TTC549 (cell line): ENCODE measurements at regions not wholly inside any gene's neighbourhood (a gene's known extent, or its start where the extent isn't known, plus 50 kb on each side); places are given as distances from the start of the nearest gene placed in this dataset.
"Not testable (repeated sequence)": the region's sequence is repeated elsewhere in the genome, so short reads cannot be mapped to it uniquely, and the experiment has no call there.

Experiments
- FAIRE-seq: peaks from 2 replicates; lab custom pipeline; 2012; peaks lifted over from hg19 to GRCh38; lab: Jason Lieb, UNC

GRCh38 chr14:44613061-44613712, 106.1 kb upstream of the FSCB start:
- no peak for FAIRE-seq

GRCh38 chr14:44612002-44612401, 104.9 kb upstream of the FSCB start:
- FAIRE-seq = no peak

GRCh38 chr14:44609876-44610510, 102.9 kb upstream of the FSCB start:
- FAIRE-seq = no peak

DNA sequence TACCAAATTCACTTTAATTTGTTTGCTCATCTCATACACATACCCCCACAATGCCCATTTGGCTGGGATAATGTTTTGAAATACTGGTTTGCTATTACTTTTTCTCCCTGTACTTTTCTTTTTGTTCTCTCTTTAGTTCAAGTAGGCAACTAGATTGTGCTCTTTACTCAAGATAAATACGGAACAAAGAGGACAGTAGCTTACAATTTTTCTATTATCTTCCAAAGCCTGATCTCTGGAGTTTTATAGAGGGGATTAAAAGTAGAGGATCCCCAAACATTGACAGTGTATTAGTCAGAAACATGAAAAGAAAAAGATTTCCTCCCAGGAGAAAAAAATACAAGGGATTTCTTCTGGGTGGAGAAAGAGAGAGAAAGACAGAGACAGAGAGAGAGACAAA, 102.1 kb upstream of the FSCB start:
- no peak for FAIRE-seq

DNA sequence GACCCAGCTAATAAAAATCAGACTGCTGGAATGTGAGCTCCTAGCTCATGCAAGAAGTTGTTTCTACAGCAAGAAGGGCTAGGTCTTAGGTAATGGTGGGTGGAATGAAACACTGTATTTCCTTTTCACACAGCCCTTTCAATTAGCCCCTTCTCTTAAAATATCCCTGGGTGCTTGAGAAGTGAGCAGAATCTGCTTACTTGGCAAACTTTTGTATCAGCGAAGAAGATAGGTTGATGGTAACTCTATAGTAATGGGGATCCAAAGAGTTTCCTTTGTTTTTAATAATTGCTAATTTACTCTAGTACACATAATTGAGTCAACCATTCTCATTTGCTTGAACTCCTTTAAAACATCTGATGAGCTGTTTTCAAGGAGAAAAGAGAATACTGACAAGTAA, 100.6 kb upstream of the FSCB start:
- no peak for FAIRE-seq

GRCh38 chr14:44606576-44606975, 99.5 kb upstream of the FSCB start:
- no peak for FAIRE-seq

- FAIRE-seq = not testable (repeated sequence)
Measured at GRCh38 chr14:44601266-44601665, 94.2 kb upstream of the FSCB start.

GRCh38 chr14:44589180-44589579, 82.1 kb upstream of the FSCB start:
- FAIRE-seq = no peak

DNA sequence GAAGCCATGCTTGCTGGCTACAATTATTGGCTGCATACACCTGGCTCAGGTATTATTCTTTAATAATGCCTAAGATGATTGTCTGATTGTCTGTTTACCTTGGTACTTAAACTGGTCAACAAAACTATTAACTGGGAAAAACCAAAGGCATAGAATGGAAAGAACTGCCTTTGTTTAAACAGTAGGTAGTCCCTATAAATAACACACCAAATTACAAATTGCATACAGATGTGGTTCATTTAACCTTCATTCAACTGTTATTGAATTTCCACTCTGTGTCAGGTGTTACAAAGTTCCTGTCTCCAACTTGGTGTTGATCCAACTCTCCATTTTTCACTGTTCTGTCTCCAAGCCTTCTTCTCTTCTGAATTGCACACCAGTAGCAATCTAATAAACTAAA, 79.8 kb upstream of the FSCB start:
- FAIRE-seq = no peak

DNA sequence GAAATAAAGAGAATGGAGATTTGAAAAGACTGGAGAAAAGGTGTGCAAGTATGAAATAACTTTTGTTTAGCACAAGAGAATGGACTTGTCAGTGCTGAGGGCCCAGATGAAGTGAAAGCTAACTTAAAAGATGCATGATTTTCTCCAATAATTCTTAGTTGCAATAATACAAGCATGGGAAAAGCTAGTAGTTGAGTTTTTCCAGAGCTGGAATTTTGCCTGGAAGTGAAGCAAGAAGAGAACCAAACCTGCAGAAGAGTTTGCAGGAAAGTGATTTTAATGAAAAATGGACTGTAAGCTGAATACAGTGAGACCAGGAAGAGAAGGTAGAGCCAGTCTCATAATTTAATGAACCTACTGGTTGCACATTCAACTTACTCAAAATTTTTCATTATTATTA, 69.3 kb upstream of the FSCB start:
- FAIRE-seq = no peak

DNA sequence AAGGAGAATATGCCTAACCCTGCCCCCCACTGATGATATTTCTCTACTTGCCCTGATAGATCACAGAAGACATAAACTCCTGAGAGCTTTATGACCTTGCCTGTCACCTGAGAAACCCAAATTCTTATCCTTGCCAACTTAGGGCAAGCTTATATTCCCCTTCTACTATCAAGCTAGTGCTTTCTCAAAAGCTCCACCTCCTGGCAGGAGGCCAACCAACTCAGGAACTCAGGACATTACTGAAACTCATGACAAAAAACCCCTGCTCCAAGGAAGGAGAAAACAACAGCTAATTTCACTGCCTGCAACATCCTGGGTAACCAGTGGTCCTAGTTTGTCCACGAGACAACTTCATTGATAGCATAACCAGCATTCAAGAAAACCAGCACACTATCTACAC, 60.9 kb upstream of the FSCB start:
- no peak for FAIRE-seq

DNA sequence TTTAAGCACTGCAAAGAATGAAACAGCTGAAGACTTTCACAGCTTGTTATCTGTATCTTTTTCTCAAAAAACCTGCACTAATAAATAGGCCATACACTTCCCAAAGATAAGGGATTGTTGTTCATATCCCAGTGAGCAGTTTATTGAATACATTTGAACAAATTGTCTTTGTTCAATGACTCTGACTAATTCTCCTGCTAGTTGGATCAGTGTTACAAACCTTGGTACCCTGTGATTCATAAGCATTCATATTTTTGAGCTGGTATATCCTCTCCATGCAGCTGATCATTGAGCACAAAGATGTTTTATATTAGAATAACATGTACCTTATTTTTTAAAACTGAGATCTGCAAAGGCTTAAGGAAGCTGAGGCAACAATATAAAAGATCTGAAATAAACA, 58.9 kb upstream of the FSCB start:
- no peak for FAIRE-seq

DNA sequence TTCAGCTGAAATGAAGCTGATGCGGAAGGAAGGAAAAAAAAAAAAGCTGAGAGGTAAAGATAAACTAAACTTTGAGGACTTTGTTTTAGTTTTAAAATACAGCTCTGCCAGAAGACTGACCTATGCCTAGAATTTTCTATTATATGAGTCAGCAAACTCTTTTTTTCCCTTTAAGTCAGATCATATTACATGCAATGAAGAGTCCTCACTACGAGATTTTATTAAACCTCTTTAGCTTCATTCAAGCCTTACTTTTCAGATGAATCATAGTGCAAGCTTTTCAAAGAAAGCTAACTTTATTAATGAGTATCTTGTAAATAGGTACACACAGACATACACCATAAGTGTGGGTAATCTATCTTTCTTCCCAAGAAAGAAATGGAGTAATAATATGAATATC, 57.8 kb upstream of the FSCB start:
- FAIRE-seq = no peak
